Sciatic nerve (tissue), 2 donors: ENCODE measurements at regions not wholly inside any gene's neighbourhood (a gene's known extent, or its start where the extent isn't known, plus 50 kb on each side); places are given as distances from the start of the nearest gene placed in this dataset.

ENCODE experiments used
- ATAC-seq: fragments of 200-7000 bp; cut with Tn5 transposase; one replicate; pipeline ENCODE4 v1.9.1; 2020; ENCODE audit warnings: mild to moderate bottlenecking, moderate library complexity
- DNase-seq: peaks from one replicate; pipeline ENCODE4 v3.0.0-alpha.2; 2020; ENCODE audit warnings: low spot score
- intact Hi-C: fragments of 100-400 bp; cut with DNase I; formaldehyde crosslinking; loops from one replicate; pipeline ENCODE4 v1.14.2; 2022
- donor health status: DM: no; HTN: no; CAD: no.
- donor health status: DM: no; HTN: no; CAD: no.

DNA sequence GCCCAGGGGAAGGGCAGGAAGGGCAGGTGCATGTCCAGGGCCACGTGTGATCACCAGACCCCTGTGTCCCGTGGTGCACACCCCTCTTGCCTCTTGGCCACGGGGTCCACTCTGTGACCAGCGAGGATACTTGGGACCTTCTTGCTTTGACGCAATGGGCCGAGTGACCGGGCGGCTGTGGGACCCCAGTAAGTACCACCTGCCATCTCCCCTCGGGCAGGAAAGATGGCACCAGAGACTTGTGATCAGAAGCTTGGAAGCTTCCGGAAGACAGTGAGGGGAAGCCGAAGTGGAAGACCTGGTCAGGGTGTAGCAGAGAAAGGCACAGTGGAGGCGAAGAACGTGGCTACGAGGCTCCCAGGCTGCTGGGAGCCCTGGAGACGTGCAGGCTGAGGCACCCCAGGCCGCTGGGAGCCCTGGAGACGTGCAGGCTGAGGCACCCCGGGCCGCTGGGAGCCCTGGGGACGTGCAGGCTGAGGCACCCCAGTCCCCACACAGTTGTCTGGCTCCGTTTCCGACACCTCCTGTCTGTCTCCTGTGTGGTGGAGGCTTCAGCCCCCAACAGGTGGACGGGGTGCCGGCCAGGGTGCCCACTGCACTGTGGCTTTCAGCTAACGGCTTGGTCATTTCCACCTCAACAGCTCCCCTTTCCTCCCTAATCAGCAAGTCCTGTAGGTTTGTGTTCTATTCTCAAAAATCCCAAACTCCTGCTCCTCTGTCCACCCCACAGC lies 663.5 kb downstream of the BRD1 start:
- DNase-seq (no peak), ATAC-seq (no peak)
- intact Hi-C loops, result no loop called here

DNA sequence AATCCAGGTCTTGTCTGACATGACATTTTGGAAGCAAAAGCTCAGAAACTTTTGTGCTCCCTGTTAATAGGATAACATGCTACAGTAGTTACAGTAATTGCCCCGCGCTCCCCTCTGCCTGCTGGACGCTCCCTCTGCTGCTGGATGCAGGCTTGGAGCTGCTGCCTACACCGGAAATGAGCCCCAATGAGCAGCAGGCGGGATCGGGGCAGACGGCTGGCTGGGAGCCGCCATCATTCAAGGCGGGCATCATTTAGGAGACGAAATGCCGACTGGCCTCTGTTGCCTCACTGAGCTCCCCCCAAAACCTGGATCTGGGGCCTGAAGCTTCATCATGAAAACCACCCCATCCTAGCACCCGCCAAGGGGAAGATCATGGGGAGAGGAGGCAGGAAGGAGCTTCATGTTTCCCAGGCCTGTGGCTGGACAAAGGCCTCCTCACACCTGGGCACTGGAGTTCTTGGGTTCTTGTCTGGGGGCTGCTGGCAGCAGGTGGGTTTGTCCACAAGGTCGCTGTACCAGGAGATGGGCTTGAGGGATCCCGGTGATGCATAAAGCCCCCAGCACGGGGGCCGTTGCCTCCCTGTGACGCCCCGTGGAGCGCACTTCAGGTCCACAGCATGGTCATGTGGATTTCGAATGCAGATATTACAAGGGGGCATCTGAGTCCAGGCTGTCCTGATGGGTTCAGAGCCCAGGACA lies 664.3 kb downstream of the BRD1 start:
- DNase-seq (no peak), ATAC-seq (no peak)
- intact Hi-C loops, result no loop called here

DNA sequence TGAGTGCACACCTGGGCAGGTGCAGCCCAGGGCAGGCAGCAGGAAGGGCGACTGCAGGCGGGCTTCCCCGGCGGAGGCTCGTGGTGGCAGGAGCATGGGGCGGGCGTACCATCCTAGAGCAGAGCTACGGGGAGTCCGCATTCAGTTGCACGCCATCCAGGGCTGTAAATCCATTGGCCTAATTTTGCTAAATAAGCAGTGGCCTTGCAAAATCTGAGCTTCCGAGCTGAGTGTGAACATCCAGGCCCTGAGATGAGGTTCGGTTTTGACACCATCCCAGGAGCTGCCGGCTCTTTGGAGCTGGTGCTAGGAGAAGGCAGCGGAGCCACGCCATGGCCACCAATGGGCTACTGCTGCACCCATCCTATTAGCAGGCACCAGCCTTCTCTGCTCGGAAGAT lies 664.8 kb downstream of the BRD1 start:
- no peak for DNase-seq
- intact Hi-C loops, result no loop called here
- ATAC-seq, result no peak

- no peak for ATAC-seq
- intact Hi-C loops, result no loop called here
- DNase-seq, result no peak
These were observed 666.4 kb downstream of the BRD1 start for GRCh38 chr22:49161002-49161850.

- ATAC-seq (no peak), DNase-seq (no peak)
- intact Hi-C loops, result no loop called here
These were observed 667.2 kb downstream of the BRD1 start for GRCh38 chr22:49160261-49161001.

DNA sequence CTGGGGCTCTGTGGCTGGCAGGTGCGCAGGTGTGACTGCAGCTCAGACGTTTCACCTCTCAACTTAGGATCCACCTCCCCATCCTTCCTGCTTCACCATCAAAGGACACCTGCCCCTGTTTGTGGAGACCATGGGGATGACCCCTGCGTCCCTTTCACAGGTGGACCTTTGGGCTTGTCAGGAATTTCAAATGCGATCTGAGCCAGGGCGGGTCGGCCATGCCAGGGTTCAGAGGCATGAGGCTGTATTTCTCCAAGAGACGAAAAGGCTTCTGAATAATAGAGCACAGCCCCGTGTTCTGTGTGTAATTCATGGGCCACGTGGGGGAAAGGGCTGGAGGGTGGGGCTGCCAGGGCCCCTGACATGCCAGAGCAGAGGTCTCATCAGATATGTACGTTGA lies 668.0 kb downstream of the BRD1 start:
- ATAC-seq (no peak), DNase-seq (no peak)
- intact Hi-C loops, result no loop called here

DNA sequence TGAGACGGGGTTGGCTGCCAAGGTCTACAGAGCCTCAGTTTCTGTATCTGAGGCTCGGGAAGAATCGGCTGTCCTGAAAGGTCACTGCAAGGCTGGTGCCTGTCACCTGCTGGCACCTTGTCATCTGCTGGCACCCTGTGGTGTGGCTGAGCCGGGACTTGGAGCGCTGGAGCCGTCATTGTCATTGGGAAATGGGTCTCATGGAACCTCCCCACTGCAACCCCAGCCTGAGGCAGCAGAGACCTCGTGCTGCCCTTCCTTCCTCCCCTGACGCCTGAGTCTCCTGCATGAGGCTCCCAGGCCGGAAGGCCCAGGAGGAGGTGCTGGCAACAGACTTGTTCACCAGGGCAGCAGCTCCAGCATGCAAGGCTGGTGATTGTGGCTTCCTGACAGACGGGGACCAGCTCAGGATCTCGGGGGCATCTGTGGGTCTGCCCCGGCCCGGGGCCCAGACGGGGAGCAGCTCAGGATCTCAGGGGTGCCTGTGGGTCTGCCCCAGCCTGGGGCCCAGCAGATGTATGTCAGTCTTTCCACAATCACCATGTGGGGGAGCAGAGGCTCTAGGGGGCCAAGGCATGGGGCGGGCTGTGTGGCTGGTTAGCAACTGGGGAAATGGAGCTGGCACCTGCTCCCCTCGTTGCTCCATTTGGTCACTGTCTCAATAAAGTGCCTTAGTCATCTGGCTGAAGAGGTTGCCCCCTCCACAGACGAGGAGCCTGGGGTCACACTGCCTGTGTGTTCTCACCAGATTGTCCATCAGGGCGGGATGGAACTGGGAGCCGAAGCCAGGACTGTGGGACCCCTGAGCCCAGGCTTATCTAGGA lies 668.7 kb downstream of the BRD1 start:
- intact Hi-C loops, result no loop called here
- ATAC-seq (no peak), DNase-seq (peak; percentile 37)

DNA sequence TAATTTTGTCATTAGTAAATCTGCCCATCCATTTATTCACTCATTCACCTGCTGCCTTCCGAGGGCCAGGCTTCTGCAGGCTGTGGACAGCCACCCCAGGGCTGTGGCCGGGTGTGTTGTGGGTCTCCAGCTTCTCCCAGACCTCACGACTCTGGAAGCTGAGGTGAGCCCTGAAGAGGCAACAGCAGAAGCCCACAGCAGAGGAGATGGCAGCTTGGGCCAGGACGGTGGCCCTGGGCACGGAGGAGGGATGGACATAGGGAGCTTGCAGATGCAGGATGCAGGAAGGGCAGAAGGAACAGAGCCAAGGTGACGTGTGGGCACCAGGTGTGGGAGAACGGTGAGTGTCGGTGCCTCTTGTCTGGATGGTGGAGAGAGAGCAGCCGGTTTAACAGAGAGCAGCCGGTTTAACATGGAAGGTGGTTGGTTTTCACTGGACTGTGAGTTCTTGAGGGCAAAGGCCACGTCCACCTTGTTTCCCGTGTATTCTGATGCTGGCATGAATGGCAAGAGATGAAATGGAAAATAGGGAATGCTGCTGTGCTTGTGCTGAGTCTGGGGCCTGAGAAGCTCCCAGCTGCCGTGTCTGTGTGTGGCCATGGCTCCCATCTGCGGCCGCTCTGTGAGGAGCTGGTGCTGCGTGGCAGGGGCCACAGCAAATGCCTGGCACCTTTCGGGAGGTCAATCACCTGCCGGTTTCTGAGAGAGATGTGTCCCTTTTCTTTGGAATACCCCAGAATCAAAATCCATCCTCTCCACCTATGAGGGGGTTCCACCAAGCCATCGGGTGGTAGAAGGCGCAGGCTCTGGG lies 669.9 kb downstream of the BRD1 start:
- intact Hi-C loops, result no loop called here
- ATAC-seq, result no peak
- peak; percentile 44 for DNase-seq

DNA sequence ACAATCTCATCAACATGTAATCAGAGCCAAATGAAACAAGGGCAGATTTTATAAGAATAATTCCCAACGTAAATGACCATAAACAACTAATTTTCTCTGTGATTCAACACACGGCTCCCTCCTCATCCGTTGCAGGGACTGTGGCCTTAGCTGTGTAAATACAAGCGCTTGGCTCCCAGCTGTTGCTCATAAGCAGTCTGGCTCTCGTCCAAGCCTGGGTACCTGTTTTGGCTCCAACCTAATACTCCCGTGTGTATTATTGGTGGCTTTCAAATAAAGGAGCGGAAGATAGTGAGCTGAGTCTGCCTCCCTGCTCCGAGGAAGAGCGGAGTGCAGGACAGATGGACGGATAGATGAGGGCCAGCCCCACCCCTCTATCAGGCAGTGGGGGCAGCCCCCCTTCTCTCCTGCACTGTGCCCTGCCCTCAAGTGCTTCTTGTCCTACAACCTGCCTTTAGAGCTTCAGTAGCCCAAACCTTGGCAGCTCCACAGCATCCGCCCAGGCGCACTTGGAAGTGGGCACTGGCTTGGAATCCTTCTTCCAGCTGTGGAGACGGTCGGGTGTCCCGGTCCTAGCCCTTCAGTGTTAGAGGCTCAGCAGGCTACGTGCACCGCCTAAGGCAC lies 670.9 kb downstream of the BRD1 start:
- intact Hi-C loops, result no loop called here
- no peak for ATAC-seq
- no peak for DNase-seq

DNA sequence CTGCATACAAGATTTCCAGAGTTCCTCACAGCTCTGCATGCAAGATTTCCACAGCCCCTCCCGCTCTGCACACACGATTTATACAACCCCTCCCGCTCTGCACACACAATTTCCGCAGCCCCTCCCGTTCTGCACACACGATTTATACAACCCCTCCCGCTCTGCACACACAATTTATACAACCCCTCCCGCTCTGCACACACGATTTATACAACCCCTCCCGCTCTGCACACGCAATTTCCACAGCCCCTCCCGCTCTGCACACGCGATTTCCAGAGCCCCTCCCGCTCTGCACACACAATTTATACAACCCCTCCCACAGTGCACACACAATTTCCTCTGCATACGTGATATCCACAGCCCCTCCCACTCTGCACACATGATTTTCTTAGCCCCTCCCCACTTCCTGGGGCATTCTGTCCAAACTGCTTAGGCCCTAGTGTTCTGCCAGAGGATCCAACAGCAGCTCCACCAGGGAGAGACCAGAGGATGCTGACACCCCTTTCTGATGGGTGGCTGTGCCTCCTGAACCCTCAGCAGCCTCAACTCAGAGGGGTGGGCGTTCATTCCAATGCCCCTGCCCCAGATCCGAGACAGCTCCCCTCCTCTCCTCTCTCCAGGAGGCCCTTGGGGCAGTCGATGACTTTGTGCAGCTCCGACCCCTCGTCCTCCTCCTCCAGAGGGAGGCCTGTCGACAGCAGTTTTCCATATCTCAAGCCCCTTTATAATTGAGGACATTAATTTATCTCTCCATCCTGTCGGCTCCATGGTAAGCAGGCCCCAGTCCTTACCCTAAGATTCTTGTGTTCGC lies 671.7 kb downstream of the BRD1 start:
- DNase-seq (peak; percentile 22), ATAC-seq (no peak)
- intact Hi-C loops, result no loop called here

DNA sequence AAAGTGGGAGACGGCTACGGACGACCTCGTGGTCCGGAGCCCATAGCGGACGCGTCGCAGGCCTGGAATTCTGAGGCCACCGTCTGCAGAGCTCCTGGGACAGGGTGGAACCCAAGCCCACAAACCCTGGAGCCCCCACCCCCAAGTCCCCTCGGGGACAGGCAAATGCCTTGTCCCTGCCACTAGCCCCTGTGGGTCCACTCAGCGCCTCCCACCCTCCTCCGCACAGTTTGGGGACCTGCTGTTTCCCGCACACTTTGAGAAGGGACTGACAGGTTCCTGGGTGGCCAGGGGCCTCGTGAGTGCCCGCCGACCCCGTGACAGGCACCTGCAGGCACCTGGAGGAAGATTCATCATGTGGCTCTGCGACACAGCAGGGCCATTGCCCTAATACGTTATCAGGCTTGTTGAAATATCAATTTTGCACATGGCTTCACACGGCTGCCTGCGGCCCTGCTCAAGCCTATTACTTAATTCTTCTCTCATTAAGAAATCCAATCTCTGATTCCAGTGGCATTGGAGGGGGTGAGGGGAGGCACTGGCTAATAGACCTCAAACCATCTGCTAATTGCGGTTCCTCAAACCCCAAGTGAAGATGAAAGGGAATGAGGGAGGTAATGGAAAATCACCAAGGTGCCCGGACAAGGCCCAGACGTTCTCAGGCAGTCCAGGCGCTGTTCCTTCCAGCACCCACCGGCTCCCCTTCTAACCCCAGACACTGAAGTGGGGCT lies 672.5 kb downstream of the BRD1 start:
- DNase-seq (peak; percentile 21), ATAC-seq (no peak)
- intact Hi-C loops, result no loop called here

- DNase-seq, result peak; percentile 38
- intact Hi-C loops, result no loop called here
- ATAC-seq, result no peak
These were observed 673.2 kb downstream of the BRD1 start for GRCh38 chr22:49154433-49154832.

- ATAC-seq, result no peak
- DNase-seq, result peak; percentile 34
- intact Hi-C loops, result no loop called here
These were observed 673.8 kb downstream of the BRD1 start for GRCh38 chr22:49153921-49154320.

- intact Hi-C loops, result no loop called here
- ATAC-seq (no peak), DNase-seq (peak; percentile 25)
These were observed 674.5 kb downstream of the BRD1 start for GRCh38 chr22:49152939-49153770.
